ENCODE measurements at regions not wholly inside any gene's neighbourhood (a gene's known extent, or its start where the extent isn't known, plus 50 kb on each side); places are given as distances from the start of the nearest gene placed in this dataset.
"Not testable (repeated sequence)": the region's sequence is repeated elsewhere in the genome, so short reads cannot be mapped to it uniquely, and the experiment has no call there.

DNA sequence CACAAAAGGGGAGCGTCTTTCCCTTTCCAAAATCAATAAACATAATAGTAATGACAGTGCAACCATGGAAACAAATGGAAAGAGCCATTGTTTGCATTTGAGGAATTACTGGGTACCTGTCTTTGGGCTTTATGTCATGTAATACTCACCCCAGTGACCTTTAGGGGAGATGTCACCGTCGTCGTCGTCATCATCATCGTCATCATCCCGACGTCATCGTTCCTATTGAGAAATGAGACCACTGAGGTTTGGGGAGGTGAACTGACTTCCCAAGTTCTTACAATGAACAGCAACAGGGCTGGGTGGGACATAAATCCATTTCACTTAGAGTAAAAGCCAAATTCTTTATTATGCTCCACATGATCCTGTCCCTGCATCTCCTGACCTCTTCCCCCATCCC lies 168.9 kb upstream of the KAZN start:
- TF ChIP-seq CTCF (IDR thresholded peaks at IDR 0.05; ENCODE audit: insufficient read depth, low read depth, low read length, missing control alignments), result no peak
- no peak for DNase-seq (ENCODE audit: low read depth)
- no peak overlapping the region for H3K4me3 ChIP-seq (ENCODE audit: low read length)

- H3K4me3 ChIP-seq (ENCODE audit: low read length); DNase-seq (ENCODE audit: low read depth): not testable (repeated sequence)
Measured at GRCh38 chr1:14432728-14433127, 165.8 kb upstream of the KAZN start.

GRCh38 chr1:14435368-14436023 lies 163.0 kb upstream of the KAZN start:
- TF ChIP-seq CTCF (IDR thresholded peaks at IDR 0.05; ENCODE audit: insufficient read depth, low read depth, low read length, missing control alignments), result no peak
- no peak for DNase-seq (ENCODE audit: low read depth)

GRCh38 chr1:14437417-14437918 lies 161.0 kb upstream of the KAZN start:
- no peak overlapping the region for H3K4me3 ChIP-seq (ENCODE audit: low read length)
- no peak for DNase-seq (ENCODE audit: low read depth)
- TF ChIP-seq CTCF (IDR thresholded peaks at IDR 0.05; ENCODE audit: insufficient read depth, low read depth, low read length, missing control alignments), result no peak

More at GRCh38 chr1:14435368-14436023, 163.0 kb upstream of the KAZN start:
- H3K4me3 ChIP-seq (ENCODE audit: low read length), result no peak overlapping the region

- no peak for TF ChIP-seq CTCF (IDR thresholded peaks at IDR 0.05; ENCODE audit: insufficient read depth, low read depth, low read length, missing control alignments)
- DNase-seq (ENCODE audit: low read depth), result no peak
- H3K4me3 ChIP-seq (ENCODE audit: low read length), result no peak overlapping the region
Measured at GRCh38 chr1:14438127-14438769, 160.2 kb upstream of the KAZN start.

DNA sequence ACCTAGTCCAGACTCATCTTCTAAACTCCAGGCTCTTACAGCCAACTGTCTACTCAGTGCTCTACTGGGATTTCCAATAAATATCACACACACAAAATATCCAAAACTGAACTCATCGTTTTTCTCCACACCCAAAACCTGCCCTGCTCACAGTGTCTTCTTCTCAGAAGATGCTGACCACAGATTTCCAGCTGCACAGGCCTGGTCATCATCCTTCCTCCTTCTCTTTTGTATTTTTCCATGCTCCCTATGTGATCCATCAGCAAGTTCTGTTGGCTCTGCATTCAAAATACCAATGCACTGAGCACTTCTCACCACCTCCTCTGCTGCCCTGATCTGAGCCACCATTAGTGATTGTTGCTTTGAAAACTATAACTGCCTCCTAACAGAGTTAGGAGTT lies 159.5 kb upstream of the KAZN start:
- H3K4me3 ChIP-seq (ENCODE audit: low read length), result no peak overlapping the region
- DNase-seq (ENCODE audit: low read depth), result no peak
- TF ChIP-seq CTCF (IDR thresholded peaks at IDR 0.05; ENCODE audit: insufficient read depth, low read depth, low read length, missing control alignments), result no peak

DNA sequence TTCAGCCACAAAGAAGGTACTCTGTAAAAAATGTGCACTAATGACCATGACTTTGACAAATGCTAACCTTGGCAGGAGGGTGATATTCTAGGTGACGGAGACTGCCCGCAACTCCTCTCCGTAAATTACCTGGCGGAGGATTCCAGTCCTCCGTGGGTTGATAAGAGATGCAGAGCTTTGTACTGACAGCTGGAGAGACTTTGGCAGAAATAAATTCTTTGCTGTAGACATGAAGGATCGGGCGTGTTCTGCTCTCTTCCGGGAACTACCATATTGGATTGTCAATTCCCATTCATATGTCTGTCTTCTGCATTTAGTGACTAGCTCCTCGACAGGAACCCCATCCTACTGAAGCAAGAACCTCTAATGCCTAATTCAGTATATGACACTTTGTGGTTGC lies 158.3 kb upstream of the KAZN start:
- H3K4me3 ChIP-seq (ENCODE audit: low read length), result no peak overlapping the region
- no peak for TF ChIP-seq CTCF (IDR thresholded peaks at IDR 0.05; ENCODE audit: insufficient read depth, low read depth, low read length, missing control alignments)
- no peak for DNase-seq (ENCODE audit: low read depth)

Measured in epithelial cell of esophagus (primary cell).